Skeletal muscle satellite cell (primary cell): ENCODE measurements at regions not wholly inside any gene's neighbourhood (a gene's known extent, or its start where the extent isn't known, plus 50 kb on each side); places are given as distances from the start of the nearest gene placed in this dataset.
"Not testable (repeated sequence)": the region's sequence is repeated elsewhere in the genome, so short reads cannot be mapped to it uniquely, and the experiment has no call there.

Experiments
- H3K27me3 ChIP-seq: 2 replicates; pipeline ENCODE4 v1.7.0; 2013; ENCODE audit warnings: low read length; ENCODE audit not compliant: control insufficient read depth, insufficient read depth
- H3K36me3 ChIP-seq: 2 replicates; pipeline ENCODE4 v1.7.0; 2013; ENCODE audit warnings: mild to moderate bottlenecking, control low read depth, low read length; ENCODE audit not compliant: insufficient read depth
- H3K4me1 ChIP-seq: 2 replicates; pipeline ENCODE4 v1.7.0; 2013; ENCODE audit warnings: low read length; ENCODE audit not compliant: control insufficient read depth, insufficient read depth
- H3K4me2 ChIP-seq: 2 replicates; pipeline ENCODE4 v1.7.0; 2013; ENCODE audit warnings: mild to moderate bottlenecking, low read length
- H3K4me3 ChIP-seq: 2 replicates; pipeline ENCODE4 v1.7.0; 2013; ENCODE audit warnings: low read length
- H3K9ac ChIP-seq: 2 replicates; pipeline ENCODE4 v1.7.0; 2013; ENCODE audit warnings: mild to moderate bottlenecking, low read depth, low read length, moderate library complexity
- H3K9me3 ChIP-seq: replicated peaks from 2 replicates; pipeline ENCODE4 v1.7.0; 2013; ENCODE audit warnings: mild to moderate bottlenecking, control low read depth, low read length

- no peak overlapping the region for H3K4me3 ChIP-seq
- H3K4me2 ChIP-seq: no peak overlapping the region
- H3K9ac ChIP-seq: no peak overlapping the region
- peaks cover 32% of the 10 kb centered on the region for H3K4me1 ChIP-seq
- no peaks in the 10 kb centered on the region for H3K27me3 ChIP-seq
- H3K36me3 ChIP-seq: no peaks in the 10 kb centered on the region
- H3K9me3 ChIP-seq: no peaks in the 10 kb centered on the region
Measured at GRCh38 chr2:113334147-113334546, 55.4 kb upstream of the PAX8 start.

GRCh38 chr2:113333735-113334134, 55.0 kb upstream of the PAX8 start:
- H3K4me2 ChIP-seq, H3K9ac ChIP-seq, H3K9me3 ChIP-seq, H3K27me3 ChIP-seq, H3K36me3 ChIP-seq, H3K4me3 ChIP-seq: not testable (repeated sequence)
- H3K4me1 ChIP-seq: peaks cover 36% of the 10 kb centered on the region

- H3K4me2 ChIP-seq: peak overlapping the region; percentile 13
- not testable (repeated sequence) for H3K36me3 ChIP-seq, H3K9me3 ChIP-seq, H3K4me3 ChIP-seq, H3K27me3 ChIP-seq, H3K9ac ChIP-seq
- peaks cover 36% of the 10 kb centered on the region for H3K4me1 ChIP-seq
Measured at GRCh38 chr2:113330060-113330767, 51.5 kb upstream of the PAX8 start.

GRCh38 chr2:113328973-113329372, 50.3 kb upstream of the PAX8 start:
- Histone ChIP-seq H3K9ac (peak overlapping the region; percentile 71), H3K4me1 (peaks cover 45% of the 10 kb centered on the region), H3K4me3 (peak overlapping the region; percentile 22), H3K4me2 (peak overlapping the region; percentile 68)
- H3K27me3 ChIP-seq, H3K9me3 ChIP-seq, H3K36me3 ChIP-seq: not testable (repeated sequence)

GRCh38 chr2:113328572-113328971, 49.9 kb upstream of the PAX8 start:
- not testable (repeated sequence) for H3K9me3 ChIP-seq, H3K36me3 ChIP-seq, H3K27me3 ChIP-seq
- peak overlapping the region; percentile 48 for H3K4me2 ChIP-seq
- peak overlapping the region; percentile 71 for H3K9ac ChIP-seq
- peak overlapping the region; percentile 22 for H3K4me3 ChIP-seq
- peaks cover 49% of the 10 kb centered on the region for H3K4me1 ChIP-seq
